H1 (cell line): ENCODE measurements at regions not wholly inside any gene's neighbourhood (a gene's known extent, or its start where the extent isn't known, plus 50 kb on each side); places are given as distances from the start of the nearest gene placed in this dataset.

Experiments
- CTCF ChIA-PET: fragments of 300-600 bp; sonication (Branson Sonifier 250); formaldehyde crosslinking; loops from one replicate; lab custom pipeline; 2021; ENCODE audit not compliant: partially characterized antibody; lab: Charles Lee
- POLR2A ChIA-PET: fragments of 300-600 bp; sonication (Branson Sonifier 250); formaldehyde crosslinking; loops from one replicate; lab custom pipeline; 2021; ENCODE audit warnings: inconsistent platforms; ENCODE audit not compliant: partially characterized antibody; lab: Charles Lee
- DNase-seq, 2 experiments: peaks; one replicate each; pipeline versions ENCODE4 v3.0.0 to v3.0.0-alpha.2; 2010 to 2022; ENCODE audit warnings: low spot score in 2 of 2, low read depth in 1 of 2, mixed read lengths in 1 of 2
- FAIRE-seq: peaks from 2 replicates; lab custom pipeline; 2011; peaks lifted over from hg19 to GRCh38; lab: Jason Lieb, UNC
- H2AFZ ChIP-seq: 2 replicates; pipeline ENCODE4 v1.8.1; 2012; ENCODE audit warnings: low read length, inconsistent platforms
- H2AK5ac ChIP-seq: 2 replicates; pipeline ENCODE4 v1.6.1; 2013; ENCODE audit warnings: low read depth, low read length
- H2BK120ac ChIP-seq: replicated peaks from 2 replicates; pipeline ENCODE3; 2013; ENCODE audit warnings: low read depth, low read length, inconsistent platforms
- H2BK12ac ChIP-seq: 2 replicates; pipeline ENCODE4 v1.6.1; 2013; ENCODE audit warnings: low read depth, low read length
- H2BK15ac ChIP-seq: 2 replicates; pipeline ENCODE4 v1.6.1; 2013; ENCODE audit warnings: low read length
- H2BK20ac ChIP-seq: 2 replicates; pipeline ENCODE4 v1.6.1; 2013; ENCODE audit warnings: low read length
- H2BK5ac ChIP-seq: 2 replicates; pipeline ENCODE4 v1.6.1; 2013; ENCODE audit warnings: low read depth, low read length
- H3K14ac ChIP-seq: 2 replicates; pipeline ENCODE4 v1.6.1; 2013; ENCODE audit warnings: inconsistent platforms; ENCODE audit not compliant: insufficient read length
- H3K18ac ChIP-seq: 2 replicates; pipeline ENCODE4 v1.6.1; 2013; ENCODE audit warnings: low read length; ENCODE audit errors: extremely low read depth
- H3K23ac ChIP-seq: 2 replicates; pipeline ENCODE4 v1.6.1; 2013; ENCODE audit warnings: inconsistent platforms; ENCODE audit not compliant: insufficient read length
- H3K23me2 ChIP-seq: 2 replicates; pipeline ENCODE4 v1.6.1; 2013; ENCODE audit warnings: low read depth, low read length
- H3K27ac ChIP-seq: 2 replicates; pipeline ENCODE4 v1.6.1; 2011; ENCODE audit warnings: low read depth, low read length, inconsistent platforms
- H3K27me3 ChIP-seq, 4 experiments: replicated peaks in 1 of 4; 1 replicate in 1 of 4; 2 replicates in 3 of 4; pipeline versions ENCODE4 v1.6.1 to v1.8.1; 2011 to 2013; ENCODE audit warnings: low read length in 3 of 4, mild to moderate bottlenecking in 3 of 4, inconsistent platforms in 2 of 4, mixed read lengths in 2 of 4, moderate library complexity in 1 of 4; ENCODE audit not compliant: control insufficient read depth in 3 of 4, insufficient read depth in 3 of 4; ENCODE audit errors: extremely low read depth in 1 of 4
- H3K36me3 ChIP-seq, 4 experiments: 2 replicates each; pipeline versions ENCODE4 v1.6.1 to v1.8.1; 2011 to 2013; ENCODE audit warnings: mild to moderate bottlenecking in 4 of 4, low read length in 3 of 4, moderate library complexity in 2 of 4, control low read depth in 1 of 4, inconsistent platforms in 1 of 4; ENCODE audit not compliant: insufficient read depth in 4 of 4, control insufficient read depth in 2 of 4
- H3K4ac ChIP-seq: replicated peaks from 2 replicates; pipeline ENCODE3; 2013; ENCODE audit warnings: low read length, low read depth, mixed read lengths, inconsistent platforms; ENCODE audit not compliant: insufficient read length
- H3K4me1 ChIP-seq, 4 experiments: replicated peaks in 1 of 4; 1 replicate in 1 of 4; 2 replicates in 3 of 4; pipeline versions ENCODE4 v1.6.1 to v1.8.1; 2011 to 2013; ENCODE audit warnings: low read length in 3 of 4, inconsistent platforms in 2 of 4, mixed read lengths in 1 of 4; ENCODE audit not compliant: insufficient read depth in 4 of 4, control insufficient read depth in 3 of 4
- H3K4me2 ChIP-seq, 2 experiments: 2 replicates each; pipeline versions ENCODE4 v1.6.1 to v1.8.1; 2011 to 2013; ENCODE audit warnings: low read depth in 2 of 2, low read length in 2 of 2, control low read depth in 1 of 2, inconsistent platforms in 1 of 2, mild to moderate bottlenecking in 1 of 2; ENCODE audit not compliant: insufficient read depth in 1 of 2
- H3K4me3 ChIP-seq, 4 experiments: fragments of 200-600, 300-600 bp in 1 of 4; sonication (generic), shearing (Covaris generic), sonication (Bioruptor Twin) in 1 of 4; 2 replicates each; pipeline versions ENCODE4 v1.5.1 to v1.8.1; 2011 to 2016; ENCODE audit warnings: low read length in 4 of 4, low read depth in 3 of 4, control low read depth in 2 of 4, inconsistent platforms in 2 of 4, mild to moderate bottlenecking in 2 of 4, mixed read lengths in 1 of 4, moderate library complexity in 1 of 4; ENCODE audit not compliant: insufficient read depth in 2 of 4; ENCODE audit errors: extremely low read depth in 1 of 4
- H3K56ac ChIP-seq: replicated peaks from 2 replicates; pipeline ENCODE3; 2013; ENCODE audit warnings: low read depth, mild to moderate bottlenecking, mixed read lengths, low read length, inconsistent platforms; ENCODE audit not compliant: insufficient read length
- H3K79me1 ChIP-seq: 2 replicates; pipeline ENCODE4 v1.6.1; 2013; ENCODE audit warnings: low read depth, low read length, control low read depth
- H3K79me2 ChIP-seq, 2 experiments: 2 replicates each; pipeline versions ENCODE4 v1.6.1 to v1.8.1; 2012 to 2013; ENCODE audit warnings: low read length in 2 of 2, mild to moderate bottlenecking in 2 of 2, inconsistent platforms in 1 of 2; ENCODE audit not compliant: insufficient read depth in 2 of 2, control insufficient read depth in 1 of 2
- H3K9ac ChIP-seq, 4 experiments: replicated peaks in 1 of 4; 1 replicate in 1 of 4; 2 replicates in 3 of 4; pipeline versions ENCODE4 v1.6.1 to v1.8.1; 2011 to 2013; ENCODE audit warnings: low read depth in 3 of 4, low read length in 3 of 4, control low read depth in 2 of 4, mild to moderate bottlenecking in 2 of 4, moderate library complexity in 2 of 4, inconsistent platforms in 1 of 4; ENCODE audit errors: extremely low read depth in 1 of 4
- H3K9me3 ChIP-seq, 2 experiments: 2 replicates each; pipeline versions ENCODE4 v1.6.1 to v1.8.1; 2012 to 2013; ENCODE audit warnings: mild to moderate bottlenecking in 2 of 2, moderate library complexity in 2 of 2, control low read depth in 1 of 2, inconsistent platforms in 1 of 2, low read depth in 1 of 2, low read length in 1 of 2, mixed read lengths in 1 of 2; ENCODE audit not compliant: insufficient read depth in 2 of 2
- H4K20me1 ChIP-seq, 2 experiments: replicated peaks in 1 of 2; 2 replicates each; pipeline versions ENCODE3 to v1.8.1; 2011 to 2013; ENCODE audit warnings: inconsistent platforms in 2 of 2, low read length in 2 of 2, mild to moderate bottlenecking in 1 of 2; ENCODE audit not compliant: insufficient read depth in 2 of 2, control insufficient read depth in 1 of 2
- H4K5ac ChIP-seq: 2 replicates; pipeline ENCODE4 v1.6.1; 2013; ENCODE audit warnings: low read length, low read depth, mixed read lengths, inconsistent platforms; ENCODE audit not compliant: insufficient read length
- H4K8ac ChIP-seq: 2 replicates; pipeline ENCODE4 v1.8.0; 2013; ENCODE audit warnings: mild to moderate bottlenecking, moderate library complexity, low read length, inconsistent platforms; ENCODE audit not compliant: insufficient read depth; ENCODE audit errors: extremely low read depth
- H4K91ac ChIP-seq: replicated peaks from 2 replicates; pipeline ENCODE3; 2013; ENCODE audit warnings: low read length, mixed read lengths, inconsistent platforms; ENCODE audit not compliant: insufficient read length
- JUN ChIP-seq: IDR thresholded peaks from 2 replicates; pipeline ENCODE4 v1.6.1; 2011; ENCODE audit warnings: low read depth, mild to moderate bottlenecking, improper control_type of control experiment, low read length
- KDM1A ChIP-seq: fragments of 200-600, 300-600 bp; sonication (generic); IDR thresholded peaks from 2 replicates; pipeline ENCODE4 v1.7.1; 2016; ENCODE audit warnings: mild to moderate bottlenecking, low read length, borderline replicate concordance
- POLR2AphosphoS5 ChIP-seq: IDR thresholded peaks from 2 replicates; pipeline ENCODE4 v1.6.1; 2011; ENCODE audit warnings: low read depth, low read length
- POU5F1 ChIP-seq: IDR thresholded peaks from 2 replicates; pipeline ENCODE4 v1.6.1; 2011; ENCODE audit warnings: low read depth, mild to moderate bottlenecking, low read length, moderate library complexity
- SIX5 ChIP-seq: IDR thresholded peaks from 2 replicates; pipeline ENCODE4 v1.6.1; 2011; ENCODE audit warnings: mild to moderate bottlenecking, low read depth, low read length
- WGBS, 2 experiments: shearing (Covaris generic) in 1 of 2; methylation state at CpG; one replicate each; pipeline versions ENCODE4 v1.1.6 to v1.1.7; 2013 to 2015; ENCODE audit warnings: low lambda C conversion rate in 2 of 2, mixed read lengths in 2 of 2, inconsistent platforms in 1 of 2, low coverage in 1 of 2, missing lambda C conversion rate in 1 of 2; ENCODE audit not compliant: insufficient replicate concordance in 2 of 2, insufficient coverage in 1 of 2, insufficient read length in 1 of 2; ENCODE audit errors: extremely low coverage in 1 of 2, missing lambda C conversion rate in 1 of 2; 5-methylcytosine and 5-hydroxymethylcytosine counted together

DNA sequence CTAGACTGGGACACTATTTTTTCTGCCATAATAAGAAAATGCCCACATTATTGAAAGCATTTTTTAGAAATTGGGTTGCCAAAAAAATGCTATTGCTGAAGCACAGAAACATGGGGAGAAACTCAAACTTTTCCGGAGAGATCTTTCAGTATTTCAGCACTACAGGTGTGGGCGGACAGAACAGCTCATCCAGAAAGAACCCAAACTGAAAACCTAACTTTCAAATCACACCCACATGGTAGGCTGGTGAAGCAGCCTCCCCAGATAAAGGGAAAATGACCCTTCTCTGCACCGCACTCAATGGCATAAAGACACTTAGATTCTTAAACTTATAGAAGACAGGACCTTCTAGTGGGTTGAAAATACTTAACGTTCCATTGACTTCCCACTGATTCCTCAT, 62.3 kb upstream of the TMPO start:
- Histone ChIP-seq H4K20me1 (no peaks in the 10 kb centered on the region), H2BK12ac (no peak overlapping the region), H3K79me2 (no peaks in the 10 kb centered on the region), H3K27ac (no peak overlapping the region), H4K5ac (no peak overlapping the region), H3K4me3 (no peak overlapping the region), H2BK5ac (no peak overlapping the region), H3K4ac (no peak overlapping the region), H4K8ac (no peak overlapping the region), H3K18ac (no peak overlapping the region), H3K23ac (no peak overlapping the region), H3K9ac (no peak overlapping the region), H3K14ac (no peak overlapping the region), H4K91ac (no peak overlapping the region), H2AK5ac (no peak overlapping the region), H3K56ac (no peak overlapping the region), H3K79me1 (no peaks in the 10 kb centered on the region), H2BK15ac (no peak overlapping the region), H3K4me2 (no peak overlapping the region), H3K4me1 (peaks cover 3 to 6% (median 4%) of the 10 kb centered on the region in 4 experiments; a peak in 5 of 7 replicates), H3K36me3 (no peaks in the 10 kb centered on the region), H3K23me2 (peaks cover 2% of the 10 kb centered on the region; the same call in 1 of the 2 replicates), H2AFZ (no peak overlapping the region), H2BK120ac (no peak overlapping the region), H3K27me3 (peaks cover 0 to 8% (median 5%) of the 10 kb centered on the region in 4 experiments; a peak in 3 of 7 replicates), H2BK20ac (no peak overlapping the region), H3K9me3 (no peaks in the 10 kb centered on the region)
- ChIA-PET POLR2A (interaction anchor here (1.2 kb wide), 1 partner anchor 64 kb away, joined by 3 read pairs; no protein-coding TSS in a partner anchor), CTCF (no interaction called here)
- WGBS, 2 experiments = 89% methylated on average over 4 of the region's 4 CpGs; no CpG with 5 or more reads in 1 of the 2 experiments
- DNase-seq (no peak), FAIRE-seq (no peak)
- TF ChIP-seq KDM1A (no peak), POU5F1 (no peak), POLR2AphosphoS5 (no peak), JUN (no peak), SIX5 (no peak)
